ENCODE measurements at regions not wholly inside any gene's neighbourhood (a gene's known extent, or its start where the extent isn't known, plus 50 kb on each side); places are given as distances from the start of the nearest gene placed in this dataset.

- no peak for DNase-seq (ENCODE audit: low spot score)
These were observed 712.7 kb upstream of the KIRREL3 start for GRCh38 chr11:127713226-127713625.

- DNase-seq (ENCODE audit: low spot score) = no peak
These were observed 711.2 kb upstream of the KIRREL3 start for GRCh38 chr11:127711748-127712147.

- no peak for DNase-seq (ENCODE audit: low spot score)
These were observed 710.3 kb upstream of the KIRREL3 start for GRCh38 chr11:127710831-127711230.

- no peak for DNase-seq (ENCODE audit: low spot score)
These were observed 709.4 kb upstream of the KIRREL3 start for GRCh38 chr11:127709960-127710359.

- no peak for DNase-seq (ENCODE audit: low spot score)
These were observed 693.1 kb upstream of the KIRREL3 start for GRCh38 chr11:127693686-127694085.

- no peak for DNase-seq (ENCODE audit: low spot score)
These were observed 682.8 kb upstream of the KIRREL3 start for GRCh38 chr11:127683321-127683720.

GRCh38 chr11:127679816-127680545 lies 679.4 kb upstream of the KIRREL3 start:
- DNase-seq (ENCODE audit: low spot score) = no peak

GRCh38 chr11:127678631-127679030 lies 678.1 kb upstream of the KIRREL3 start:
- DNase-seq (ENCODE audit: low spot score) = no peak

- no peak for DNase-seq (ENCODE audit: low spot score)
These were observed 677.3 kb upstream of the KIRREL3 start for GRCh38 chr11:127677660-127678425.

GRCh38 chr11:127675581-127675980 lies 675.0 kb upstream of the KIRREL3 start:
- DNase-seq (ENCODE audit: low spot score) = no peak

GRCh38 chr11:127674754-127675153 lies 674.2 kb upstream of the KIRREL3 start:
- DNase-seq (ENCODE audit: low spot score) = no peak

GRCh38 chr11:127670374-127671119 lies 670.0 kb upstream of the KIRREL3 start:
- no peak for DNase-seq (ENCODE audit: low spot score)

- no peak for DNase-seq (ENCODE audit: low spot score)
These were observed 655.7 kb upstream of the KIRREL3 start for GRCh38 chr11:127656116-127656836.

- DNase-seq (ENCODE audit: low spot score) = no peak
These were observed 652.5 kb upstream of the KIRREL3 start for GRCh38 chr11:127653076-127653475.

- no peak for DNase-seq (ENCODE audit: low spot score)
These were observed 651.3 kb upstream of the KIRREL3 start for GRCh38 chr11:127651888-127652221.

- no peak for DNase-seq (ENCODE audit: low spot score)
These were observed 650.8 kb upstream of the KIRREL3 start for GRCh38 chr11:127651175-127651887.

GRCh38 chr11:127649958-127650357 lies 649.4 kb upstream of the KIRREL3 start:
- DNase-seq (ENCODE audit: low spot score) = no peak

GRCh38 chr11:127649071-127649470 lies 648.5 kb upstream of the KIRREL3 start:
- no peak for DNase-seq (ENCODE audit: low spot score)

- no peak for DNase-seq (ENCODE audit: low spot score)
These were observed 648.0 kb upstream of the KIRREL3 start for GRCh38 chr11:127648583-127648982.

GRCh38 chr11:127644366-127644765 lies 643.8 kb upstream of the KIRREL3 start:
- no peak for DNase-seq (ENCODE audit: low spot score)

GRCh38 chr11:127643268-127644058 lies 642.9 kb upstream of the KIRREL3 start:
- DNase-seq (ENCODE audit: low spot score) = no peak

All from CD4-positive, alpha-beta T cell treated with Interleukin-6 at 100 ng/mL for 8 hours (primary cell).